ENCODE measurements at regions not wholly inside any gene's neighbourhood (a gene's known extent, or its start where the extent isn't known, plus 50 kb on each side); places are given as distances from the start of the nearest gene placed in this dataset.
A peak's percentile ranks its signal among the peaks of the same experiment; 100 is the strongest.
"Not testable (repeated sequence)": the region's sequence is repeated elsewhere in the genome, so short reads cannot be mapped to it uniquely, and the experiment has no call there.

- no peak for DNase-seq
These were observed 129.0 kb upstream of the MAMLD1 start for GRCh38 chrX:150234126-150234525.

GRCh38 chrX:150236327-150236726 lies 126.8 kb upstream of the MAMLD1 start:
- DNase-seq: no peak

- DNase-seq: no peak
These were observed 124.3 kb upstream of the MAMLD1 start for GRCh38 chrX:150238632-150239382.

DNA sequence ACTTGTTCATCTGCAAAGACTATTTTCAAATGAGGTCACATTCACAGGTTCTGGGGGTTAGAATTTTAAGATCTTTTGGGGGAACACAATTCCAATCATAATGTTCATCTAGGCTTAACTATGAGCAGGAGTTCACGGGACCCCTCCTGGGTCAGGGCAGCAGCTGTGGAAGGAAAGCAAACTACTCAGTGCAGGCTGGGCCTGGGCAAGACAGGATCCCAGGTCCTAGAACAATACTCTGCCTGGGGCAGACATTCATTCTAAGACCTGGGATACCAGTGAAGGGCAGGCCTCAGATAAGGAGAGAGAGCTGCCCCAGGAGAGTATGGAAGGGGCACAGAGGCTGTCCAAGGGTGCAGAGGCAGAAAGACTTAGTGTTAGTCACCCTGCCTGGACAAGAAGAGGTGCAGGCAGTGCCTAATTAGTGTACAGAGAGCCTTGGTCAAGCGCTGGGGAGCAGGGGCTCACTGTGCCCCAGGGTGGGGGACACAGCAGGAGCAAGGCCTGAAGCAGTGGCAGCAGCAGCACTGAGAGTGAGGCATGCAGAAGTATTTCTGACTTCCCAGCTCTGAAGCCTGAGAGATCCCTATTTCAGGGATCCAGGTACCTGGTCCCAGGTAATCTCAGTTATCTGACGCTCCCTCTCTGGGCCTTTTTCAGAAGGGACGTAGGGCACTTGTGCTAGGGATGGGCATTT lies 123.0 kb upstream of the MAMLD1 start:
- DNase-seq: no peak

GRCh38 chrX:150240643-150240970 lies 122.5 kb upstream of the MAMLD1 start:
- no peak for DNase-seq

DNA sequence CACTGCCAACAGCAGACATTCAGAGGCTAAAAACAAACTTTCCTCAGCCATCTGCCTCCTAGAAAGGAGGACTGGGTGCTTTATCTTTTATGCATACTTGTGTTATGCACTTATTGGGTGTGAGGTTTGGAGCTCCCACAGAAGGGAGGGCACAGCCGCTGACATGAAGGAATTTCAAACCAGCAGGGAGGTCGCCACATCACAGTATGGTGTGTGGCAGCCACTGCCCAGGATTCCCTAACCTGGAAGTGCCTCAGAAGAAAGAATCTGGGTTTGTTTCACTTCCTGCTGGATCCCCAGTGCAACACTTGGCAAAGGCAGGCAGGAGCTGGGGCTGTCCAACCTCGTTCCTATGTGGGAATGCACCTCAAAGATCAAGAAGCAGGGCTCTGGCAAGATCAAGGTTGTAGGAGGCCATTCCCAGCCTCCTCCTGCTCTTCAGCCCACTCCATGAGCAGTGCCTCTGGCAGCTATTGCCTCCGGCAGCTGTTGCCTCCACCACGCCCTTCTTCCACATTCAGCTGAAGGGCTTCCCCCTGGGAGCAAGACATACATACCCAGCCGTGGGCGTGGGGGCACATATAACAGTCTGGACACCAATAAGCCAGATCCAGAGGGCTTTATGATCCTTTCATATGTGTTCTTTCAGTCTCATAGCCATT lies 109.0 kb upstream of the MAMLD1 start:
- no peak for DNase-seq

DNA sequence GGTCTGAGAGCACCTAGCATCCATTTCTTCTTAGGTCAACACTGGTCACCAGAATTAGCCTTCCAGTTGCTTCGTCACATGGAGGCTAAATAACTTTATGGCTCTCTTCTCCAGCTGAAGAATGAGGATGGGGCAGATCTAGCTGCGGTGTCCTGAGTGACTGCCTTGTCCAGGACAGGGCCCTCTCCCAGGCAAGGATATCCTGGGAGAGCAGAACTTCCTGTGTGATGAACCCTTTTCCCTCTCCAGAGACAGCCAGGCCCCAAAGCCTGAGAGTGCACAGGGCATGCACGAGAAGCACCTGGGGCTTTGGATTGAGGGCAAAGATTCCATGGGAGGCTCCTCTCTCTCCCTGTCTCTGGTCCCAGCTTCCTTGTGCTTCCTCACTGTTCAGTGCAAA lies 108.2 kb upstream of the MAMLD1 start:
- no peak for DNase-seq

DNA sequence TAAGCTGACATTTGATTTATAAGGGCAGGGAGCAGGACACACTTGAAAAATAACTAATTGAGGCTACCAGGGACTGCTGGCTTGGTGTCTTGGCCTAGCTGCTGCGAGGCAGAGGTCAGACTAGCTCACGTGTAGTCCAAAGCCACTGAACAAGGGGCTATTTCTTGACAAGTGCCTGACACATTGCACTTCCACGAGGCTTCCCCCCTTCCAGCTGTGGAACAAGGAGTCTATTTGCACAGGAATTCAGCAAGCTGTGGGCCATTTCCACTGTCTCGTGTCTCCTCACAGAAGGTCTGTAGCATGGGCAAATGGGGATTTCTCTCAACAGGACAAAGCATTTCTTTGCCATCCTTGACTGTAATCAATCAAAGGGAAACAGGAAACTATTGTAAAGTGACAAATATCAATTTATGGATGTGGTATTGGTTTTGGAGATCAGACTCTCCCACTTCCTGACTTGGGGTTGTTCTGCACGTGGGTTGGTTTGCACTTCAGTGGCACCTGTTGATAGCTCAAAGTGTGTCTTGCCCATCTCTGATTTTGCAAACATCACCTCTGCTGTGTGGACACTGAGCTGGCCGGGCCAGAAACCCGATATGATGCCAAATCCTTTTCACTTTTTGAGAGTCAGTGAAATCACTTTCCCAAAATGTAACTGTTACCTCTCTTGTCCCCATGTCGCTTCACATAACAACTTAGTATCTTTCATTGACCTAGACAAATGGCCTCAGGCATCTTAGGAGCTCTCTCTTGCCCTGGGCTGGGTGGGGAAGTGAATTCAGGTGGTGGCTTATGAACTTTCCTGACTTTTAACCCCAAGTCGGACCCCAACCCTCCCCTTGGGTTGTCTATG lies 107.4 kb upstream of the MAMLD1 start:
- no peak for DNase-seq

GRCh38 chrX:150256297-150256650 lies 106.8 kb upstream of the MAMLD1 start:
- no peak for DNase-seq

GRCh38 chrX:150257353-150258175 lies 105.6 kb upstream of the MAMLD1 start:
- DNase-seq: no peak

- no peak for DNase-seq
These were observed 105.0 kb upstream of the MAMLD1 start for GRCh38 chrX:150258176-150258425.

DNA sequence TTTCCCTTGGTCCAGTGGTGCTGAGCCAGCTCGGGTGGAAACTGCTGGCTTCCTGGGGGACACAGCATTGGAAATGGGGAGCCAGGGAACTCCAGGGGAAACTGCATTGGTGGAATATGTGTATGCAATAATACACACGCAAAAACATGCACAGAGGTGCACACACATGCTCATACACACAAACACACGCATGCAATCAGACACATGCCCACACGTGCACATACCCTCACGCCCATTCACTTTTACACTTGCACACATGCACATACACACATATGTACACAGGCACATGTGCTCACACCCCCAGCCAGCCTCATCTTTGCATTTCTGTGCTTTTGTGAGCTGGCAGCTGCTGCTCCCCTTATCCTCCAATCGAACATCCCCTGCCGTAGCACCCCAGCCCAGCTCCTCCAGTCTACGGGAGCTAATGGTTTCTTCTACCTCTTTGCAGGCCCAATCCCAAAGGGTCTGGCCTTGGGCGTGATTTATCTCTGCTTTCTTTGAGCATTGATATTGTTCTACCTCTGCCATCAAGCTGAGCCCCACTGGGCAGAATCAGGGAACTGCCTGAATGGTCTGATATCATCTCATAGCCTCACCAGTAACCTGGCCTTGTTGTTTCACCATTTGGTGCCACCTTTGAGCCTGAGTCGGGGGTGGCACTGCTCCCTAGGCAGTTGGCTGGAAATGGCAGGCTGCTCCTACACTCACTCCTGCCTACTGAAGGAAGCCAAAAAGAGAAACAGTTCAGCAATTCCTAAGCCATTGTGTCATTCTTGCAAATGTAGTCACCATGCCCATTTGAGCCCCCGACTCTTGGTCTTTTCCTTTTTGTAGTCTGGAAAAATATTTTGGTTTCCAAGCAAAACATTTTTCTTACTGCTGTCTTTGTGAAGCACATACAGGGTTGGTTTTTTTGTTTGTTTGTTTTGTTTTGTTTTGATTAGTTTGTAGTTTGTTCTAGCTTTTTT lies 104.4 kb upstream of the MAMLD1 start:
- DNase-seq: no peak

GRCh38 chrX:150262456-150262855 lies 100.7 kb upstream of the MAMLD1 start:
- no peak for DNase-seq

GRCh38 chrX:150268839-150269355 lies 94.2 kb upstream of the MAMLD1 start:
- no peak for DNase-seq

GRCh38 chrX:150269605-150270254 lies 93.4 kb upstream of the MAMLD1 start:
- DNase-seq: peak in 1 of 51 donors; percentile 0

DNA sequence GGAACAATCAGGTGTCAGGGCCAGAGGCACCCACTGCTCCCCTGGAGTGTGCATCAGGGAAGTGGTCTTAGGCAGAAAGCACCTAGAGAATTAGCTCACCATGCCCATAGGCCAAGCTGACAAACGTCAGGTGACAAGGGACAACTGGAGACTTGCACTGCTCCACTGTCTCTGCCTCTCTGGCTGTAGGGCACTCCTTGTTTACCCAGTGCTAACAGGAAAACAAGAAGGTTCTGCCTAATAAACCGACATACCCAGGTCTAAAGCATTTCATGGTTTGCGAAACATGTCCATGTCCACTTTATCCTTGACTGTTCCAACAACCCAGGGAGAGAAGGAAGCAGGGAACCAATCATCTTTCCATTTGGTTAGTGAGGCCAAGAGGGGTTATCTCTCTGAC lies 92.5 kb upstream of the MAMLD1 start:
- DNase-seq: no peak

DNA sequence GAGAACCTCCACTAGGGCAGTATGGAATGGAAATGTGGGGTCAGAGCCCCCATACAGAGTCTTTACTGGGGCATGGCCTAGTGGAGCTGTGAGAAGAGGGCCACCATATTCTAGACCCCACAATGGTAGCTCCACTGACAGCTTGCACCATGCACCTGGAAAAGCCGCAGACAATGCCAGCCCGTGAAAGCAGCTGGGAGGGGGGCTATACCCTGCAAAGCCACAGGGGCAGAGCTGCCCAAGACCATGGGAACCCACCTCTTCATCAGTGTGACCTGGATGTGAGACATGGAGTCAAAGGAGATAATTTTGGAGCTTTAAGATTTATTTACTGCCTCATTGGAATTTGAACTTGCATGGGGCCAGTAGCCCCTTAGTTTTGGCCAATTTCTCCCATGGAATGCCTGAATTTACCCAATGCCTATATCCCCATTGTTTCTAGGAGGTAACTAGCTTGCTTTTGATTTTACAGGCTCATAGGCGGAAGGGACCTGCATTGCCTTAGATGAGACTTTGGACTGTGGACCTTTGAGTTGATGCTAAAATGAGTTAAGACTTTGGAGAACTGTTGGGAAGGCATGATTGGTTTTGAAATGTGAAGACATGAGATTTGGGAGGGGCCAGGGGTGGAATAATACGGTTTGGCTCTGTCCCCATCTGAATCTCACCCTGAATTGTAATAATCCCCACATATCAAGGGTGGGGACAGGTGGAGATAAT lies 89.4 kb upstream of the MAMLD1 start:
- DNase-seq: not testable (repeated sequence)

DNA sequence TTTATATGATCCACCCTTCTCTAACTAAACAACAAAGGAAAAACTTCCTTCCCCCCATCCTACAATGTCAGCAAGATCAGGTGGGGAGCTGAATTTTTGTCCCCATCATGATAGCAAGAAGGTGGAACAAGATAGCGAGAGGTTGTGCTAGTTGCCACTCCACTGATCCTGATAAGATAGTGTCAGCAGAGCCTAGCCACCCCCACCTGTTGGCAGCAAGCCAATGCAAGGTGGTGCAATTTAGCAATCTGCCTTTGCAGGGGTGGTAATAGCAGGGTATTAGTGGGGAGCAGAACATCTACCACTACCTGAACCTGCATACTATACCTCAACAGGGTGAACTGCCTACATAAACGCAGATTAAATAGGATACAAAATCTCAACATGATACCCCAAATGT lies 80.2 kb upstream of the MAMLD1 start:
- DNase-seq: no peak

DNA sequence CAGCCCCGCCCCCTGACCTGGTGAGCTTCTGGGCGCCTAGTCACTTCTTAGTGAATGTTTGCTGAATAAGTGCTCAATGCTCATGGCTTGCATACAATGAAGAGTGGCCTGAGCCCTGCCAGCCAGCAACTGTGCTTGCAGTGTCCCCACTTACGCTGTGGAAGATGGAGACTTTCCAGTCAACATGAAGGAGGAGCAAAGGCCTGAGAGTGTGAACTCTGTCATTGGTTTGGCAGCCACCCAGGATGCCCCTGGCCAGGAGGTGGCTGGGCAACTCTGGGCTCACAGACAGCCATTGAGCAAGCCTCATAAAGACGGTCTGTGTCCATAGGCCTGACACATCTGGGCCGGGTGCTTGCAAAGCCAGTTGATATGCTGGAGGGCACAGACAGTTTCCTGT lies 72.1 kb upstream of the MAMLD1 start:
- peak; percentile 0 to 91 (median 57) for DNase-seq
